Tibial nerve (tissue), 4 donors: ENCODE measurements at regions not wholly inside any gene's neighbourhood (a gene's known extent, or its start where the extent isn't known, plus 50 kb on each side); places are given as distances from the start of the nearest gene placed in this dataset.

ENCODE experiments used
- CTCF ChIP-seq, 5 experiments: fragments of 200-600 bp in 3 of 5; fragments of 450-650 bp in 2 of 5; sonication (generic) in 3 of 5; IDR thresholded peaks; one replicate each; pipeline ENCODE4 v1.5.1; 2016 to 2019; ENCODE audit warnings: antibody characterized with exemption in 5 of 5, mild to moderate bottlenecking in 3 of 5, moderate library complexity in 2 of 5
- EP300 ChIP-seq, 2 donors: sonication (generic); formaldehyde crosslinking; IDR thresholded peaks; one replicate each; pipeline ENCODE4 v1.6.1; 2017; ENCODE audit warnings: antibody characterized with exemption in 2 of 2, mild to moderate bottlenecking in 1 of 2

GRCh38 chr3:118713502-118714207 lies 321.0 kb downstream of the IGSF11 start:
- TF ChIP-seq CTCF (IDR thresholded peaks at IDR 0.05): no peak
- TF ChIP-seq EP300 (IDR thresholded peaks at IDR 0.05): no peak
